ENCODE measurements at regions not wholly inside any gene's neighbourhood (a gene's known extent, or its start where the extent isn't known, plus 50 kb on each side); places are given as distances from the start of the nearest gene placed in this dataset.

GRCh38 chr14:94929354-94929753 is 159.4 kb upstream of the GSC start:
- intact Hi-C loops (cut with DNase I) = no loop called here
- no peaks in the 10 kb centered on the region for H3K4me1 ChIP-seq
- ATAC-seq (no peak), DNase-seq (no peak)
- no peak overlapping the region for H3K27ac ChIP-seq
- H3K4me3 ChIP-seq = no peak overlapping the region
- no peaks in the 10 kb centered on the region for H3K36me3 ChIP-seq
- H3K9me3 ChIP-seq = no peaks in the 10 kb centered on the region
- H3K27me3 ChIP-seq = no peaks in the 10 kb centered on the region
- TF ChIP-seq CTCF (IDR thresholded peaks at IDR 0.05) = no peak

GRCh38 chr14:94926176-94926575 is 156.3 kb upstream of the GSC start:
- H3K27me3 ChIP-seq = no peaks in the 10 kb centered on the region
- no peaks in the 10 kb centered on the region for H3K36me3 ChIP-seq
- DNase-seq (peak in 1 of 4 donors; percentile 30), ATAC-seq (peak; percentile 63)
- intact Hi-C loops (cut with DNase I) = no loop called here
- no peaks in the 10 kb centered on the region for H3K4me1 ChIP-seq
- no peak for TF ChIP-seq CTCF (IDR thresholded peaks at IDR 0.05)
- H3K9me3 ChIP-seq = no peaks in the 10 kb centered on the region
- no peak overlapping the region for H3K27ac ChIP-seq
- H3K4me3 ChIP-seq = no peak overlapping the region

GRCh38 chr14:94925416-94926173 is 155.7 kb upstream of the GSC start:
- no peaks in the 10 kb centered on the region for H3K27me3 ChIP-seq
- H3K4me3 ChIP-seq = no peak overlapping the region
- intact Hi-C loops (cut with DNase I) = no loop called here
- no peaks in the 10 kb centered on the region for H3K36me3 ChIP-seq
- no peak for ATAC-seq
- DNase-seq = no peak
- H3K4me1 ChIP-seq = no peaks in the 10 kb centered on the region
- no peak overlapping the region for H3K27ac ChIP-seq
- TF ChIP-seq CTCF (IDR thresholded peaks at IDR 0.05) = no peak
- no peaks in the 10 kb centered on the region for H3K9me3 ChIP-seq

GRCh38 chr14:94924189-94924588 is 154.3 kb upstream of the GSC start:
- intact Hi-C loops (cut with DNase I) = no loop called here
- TF ChIP-seq CTCF (IDR thresholded peaks at IDR 0.05) = no peak
- no peaks in the 10 kb centered on the region for H3K9me3 ChIP-seq
- H3K27me3 ChIP-seq = peaks cover 0 to 5% of the 10 kb centered on the region in 2 donors
- H3K4me3 ChIP-seq = no peak overlapping the region
- no peaks in the 10 kb centered on the region for H3K4me1 ChIP-seq
- ATAC-seq (no peak), DNase-seq (no peak)
- no peaks in the 10 kb centered on the region for H3K36me3 ChIP-seq
- no peak overlapping the region for H3K27ac ChIP-seq

GRCh38 chr14:94923786-94924185 is 153.9 kb upstream of the GSC start:
- TF ChIP-seq CTCF (IDR thresholded peaks at IDR 0.05) = no peak
- DNase-seq = no peak
- peaks cover 0 to 9% of the 10 kb centered on the region in 2 donors for H3K27me3 ChIP-seq
- no peaks in the 10 kb centered on the region for H3K4me1 ChIP-seq
- no peaks in the 10 kb centered on the region for H3K36me3 ChIP-seq
- no peak overlapping the region for H3K4me3 ChIP-seq
- ATAC-seq = no peak
- H3K9me3 ChIP-seq = no peaks in the 10 kb centered on the region
- intact Hi-C loops (cut with DNase I) = no loop called here
- H3K27ac ChIP-seq = no peak overlapping the region

Data from left lung (tissue), 4 donors.